ENCODE measurements at regions not wholly inside any gene's neighbourhood (a gene's known extent, or its start where the extent isn't known, plus 50 kb on each side); places are given as distances from the start of the nearest gene placed in this dataset.
A peak's percentile ranks its signal among the peaks of the same experiment; 100 is the strongest.
"Not testable (repeated sequence)": the region's sequence is repeated elsewhere in the genome, so short reads cannot be mapped to it uniquely, and the experiment has no call there.

DNA sequence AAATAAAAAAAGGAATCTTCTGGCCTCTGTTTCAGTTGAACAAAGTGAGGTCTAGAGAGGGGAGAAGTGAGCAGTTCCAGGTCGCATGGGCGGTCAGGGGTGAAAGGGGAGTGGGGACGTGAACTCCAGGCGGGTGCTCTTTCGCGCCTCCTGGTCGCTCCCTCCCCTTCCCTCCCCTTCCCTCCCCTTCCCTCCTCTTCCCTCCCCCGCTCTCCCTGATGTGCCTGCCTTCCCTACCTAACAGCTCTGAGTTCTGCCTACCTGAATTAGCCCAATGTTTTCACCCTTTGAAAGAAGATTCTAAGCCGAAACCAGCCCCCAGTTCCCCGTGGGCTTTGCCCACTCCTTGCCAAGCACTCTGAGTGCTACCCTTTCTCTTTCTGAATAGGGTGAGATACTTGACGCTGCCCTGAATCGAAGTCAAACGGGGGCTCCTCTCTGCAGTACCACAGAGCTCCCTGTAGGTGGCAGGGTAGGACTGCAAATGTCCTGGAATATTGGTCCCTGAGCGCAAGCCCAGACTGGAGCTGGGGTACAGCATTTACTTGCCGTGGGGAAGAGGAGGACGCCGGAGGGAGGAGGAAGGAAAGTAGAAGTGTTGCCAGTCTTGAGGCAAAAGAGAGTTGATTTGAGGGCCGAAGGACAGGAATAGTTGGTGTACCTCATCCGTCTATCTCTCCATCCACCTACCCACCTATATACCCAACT lies 214.4 kb downstream of the NPIPA7 start:
- H3K4me1 Mint-ChIP-seq (ENCODE audit: low read depth, unreplicated experiment); H3K4me3 Mint-ChIP-seq (ENCODE audit: unreplicated experiment); H3K36me3 Mint-ChIP-seq (ENCODE audit: unreplicated experiment); H3K27ac Mint-ChIP-seq (ENCODE audit: unreplicated experiment); H3K27me3 Mint-ChIP-seq (ENCODE audit: unreplicated experiment); H3K9me3 Mint-ChIP-seq (ENCODE audit: unreplicated experiment): not testable (repeated sequence)
- peak; percentile 60 for DNase-seq
- TF ChIP-seq, protein P1, sequence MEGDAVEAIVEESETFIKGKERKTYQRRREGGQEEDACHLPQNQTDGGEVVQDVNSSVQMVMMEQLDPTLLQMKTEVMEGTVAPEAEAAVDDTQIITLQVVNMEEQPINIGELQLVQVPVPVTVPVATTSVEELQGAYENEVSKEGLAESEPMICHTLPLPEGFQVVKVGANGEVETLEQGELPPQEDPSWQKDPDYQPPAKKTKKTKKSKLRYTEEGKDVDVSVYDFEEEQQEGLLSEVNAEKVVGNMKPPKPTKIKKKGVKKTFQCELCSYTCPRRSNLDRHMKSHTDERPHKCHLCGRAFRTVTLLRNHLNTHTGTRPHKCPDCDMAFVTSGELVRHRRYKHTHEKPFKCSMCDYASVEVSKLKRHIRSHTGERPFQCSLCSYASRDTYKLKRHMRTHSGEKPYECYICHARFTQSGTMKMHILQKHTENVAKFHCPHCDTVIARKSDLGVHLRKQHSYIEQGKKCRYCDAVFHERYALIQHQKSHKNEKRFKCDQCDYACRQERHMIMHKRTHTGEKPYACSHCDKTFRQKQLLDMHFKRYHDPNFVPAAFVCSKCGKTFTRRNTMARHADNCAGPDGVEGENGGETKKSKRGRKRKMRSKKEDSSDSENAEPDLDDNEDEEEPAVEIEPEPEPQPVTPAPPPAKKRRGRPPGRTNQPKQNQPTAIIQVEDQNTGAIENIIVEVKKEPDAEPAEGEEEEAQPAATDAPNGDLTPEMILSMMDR (IDR thresholded peaks at IDR 0.05; ENCODE audit: partially characterized antibody, unreplicated experiment): peak; percentile 73

DNA sequence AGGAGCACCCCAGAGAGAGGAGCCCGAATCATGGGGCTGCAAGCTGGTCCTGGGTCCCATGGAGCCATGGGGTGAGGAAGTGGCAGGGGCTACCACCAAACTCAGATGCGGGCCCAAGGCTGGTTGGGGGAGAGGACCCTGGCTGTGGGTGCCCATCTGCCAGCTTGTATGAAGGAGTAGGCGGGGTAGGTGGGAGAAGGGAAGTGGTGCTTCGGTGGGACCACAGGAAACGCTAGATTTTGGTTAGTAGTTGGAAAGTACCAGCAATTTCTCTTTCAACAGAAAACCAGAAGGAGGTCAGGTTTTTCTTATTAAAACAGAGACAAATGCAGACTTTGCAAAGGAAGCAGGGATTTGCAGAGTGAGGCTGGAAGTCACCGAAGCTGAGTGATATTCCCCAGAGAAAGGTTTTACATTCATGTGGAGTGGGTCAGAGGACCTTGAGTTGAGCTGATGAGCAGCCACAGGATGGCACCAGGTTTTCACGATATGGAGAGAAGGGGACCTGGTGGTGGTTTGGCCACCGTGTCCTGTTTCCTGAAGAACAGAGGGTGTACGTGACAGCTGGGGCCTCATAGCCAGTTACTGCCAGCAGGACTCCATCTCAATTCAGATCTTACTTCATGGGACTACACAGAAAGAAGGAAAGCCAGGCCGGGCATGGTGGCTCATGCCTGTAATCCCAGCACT lies 216.2 kb downstream of the NPIPA7 start:
- not testable (repeated sequence) for H3K27ac Mint-ChIP-seq (ENCODE audit: unreplicated experiment); H3K4me3 Mint-ChIP-seq (ENCODE audit: unreplicated experiment); DNase-seq; H3K27me3 Mint-ChIP-seq (ENCODE audit: unreplicated experiment); H3K36me3 Mint-ChIP-seq (ENCODE audit: unreplicated experiment); H3K4me1 Mint-ChIP-seq (ENCODE audit: low read depth, unreplicated experiment); H3K9me3 Mint-ChIP-seq (ENCODE audit: unreplicated experiment)

DNA sequence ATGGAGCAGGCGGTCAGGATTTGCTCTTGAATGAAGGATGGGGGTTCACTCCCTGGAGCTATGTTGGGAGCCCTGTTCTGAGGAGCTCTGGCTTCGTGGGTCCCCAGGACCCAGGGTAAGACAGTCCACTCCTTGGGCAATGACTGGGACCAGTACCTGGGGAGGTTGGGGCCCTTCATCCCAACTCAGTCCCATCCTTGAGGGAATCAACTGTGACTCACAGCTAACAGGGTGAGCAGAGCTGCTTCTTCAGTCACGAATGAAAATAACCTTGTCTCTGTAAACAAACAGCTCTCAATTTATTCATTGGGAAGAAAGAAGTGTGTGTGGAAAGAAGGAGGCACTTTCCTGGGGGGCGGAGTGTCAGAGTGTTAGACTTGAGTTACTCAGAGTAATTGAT lies 222.3 kb downstream of the NPIPA7 start:
- not testable (repeated sequence) for H3K27me3 Mint-ChIP-seq (ENCODE audit: unreplicated experiment); H3K9me3 Mint-ChIP-seq (ENCODE audit: unreplicated experiment); DNase-seq; H3K27ac Mint-ChIP-seq (ENCODE audit: unreplicated experiment); H3K4me1 Mint-ChIP-seq (ENCODE audit: low read depth, unreplicated experiment); H3K4me3 Mint-ChIP-seq (ENCODE audit: unreplicated experiment); H3K36me3 Mint-ChIP-seq (ENCODE audit: unreplicated experiment)

DNA sequence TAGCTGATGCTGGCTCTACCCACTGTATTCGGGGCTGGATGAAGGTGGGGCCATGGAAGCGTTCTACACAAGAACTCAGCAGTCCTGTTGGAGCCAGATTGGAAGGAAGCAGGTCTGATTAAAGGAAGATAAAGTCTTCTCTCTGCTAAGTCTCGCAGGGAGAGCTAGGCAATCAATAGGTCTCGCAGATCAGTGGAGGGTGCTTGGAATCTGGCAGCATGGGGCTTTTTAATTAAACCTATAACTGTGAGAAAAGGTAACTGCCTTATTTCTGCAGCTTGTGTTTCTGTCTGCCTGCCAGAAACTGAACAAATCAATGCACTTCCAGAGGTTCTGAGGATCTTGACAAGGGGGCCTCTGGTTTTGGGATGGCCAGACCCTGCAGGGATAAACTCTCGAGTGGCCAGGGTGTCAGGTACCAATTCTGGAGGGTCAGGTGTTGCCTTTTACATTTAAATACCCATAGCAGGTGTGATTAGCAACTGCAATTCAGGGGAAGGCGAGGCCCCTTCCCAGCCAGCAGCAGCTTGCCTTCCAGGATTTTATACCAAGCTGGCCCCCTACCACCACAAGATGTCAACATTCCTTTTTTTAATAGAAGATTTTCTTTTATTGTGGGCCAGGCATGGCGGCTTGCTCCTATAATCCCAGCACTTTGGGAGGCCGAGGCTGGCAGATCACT lies 228.6 kb downstream of the NPIPA7 start:
- not testable (repeated sequence) for DNase-seq; H3K4me1 Mint-ChIP-seq (ENCODE audit: low read depth, unreplicated experiment); H3K9me3 Mint-ChIP-seq (ENCODE audit: unreplicated experiment); H3K36me3 Mint-ChIP-seq (ENCODE audit: unreplicated experiment); H3K27me3 Mint-ChIP-seq (ENCODE audit: unreplicated experiment); H3K4me3 Mint-ChIP-seq (ENCODE audit: unreplicated experiment); H3K27ac Mint-ChIP-seq (ENCODE audit: unreplicated experiment)

DNA sequence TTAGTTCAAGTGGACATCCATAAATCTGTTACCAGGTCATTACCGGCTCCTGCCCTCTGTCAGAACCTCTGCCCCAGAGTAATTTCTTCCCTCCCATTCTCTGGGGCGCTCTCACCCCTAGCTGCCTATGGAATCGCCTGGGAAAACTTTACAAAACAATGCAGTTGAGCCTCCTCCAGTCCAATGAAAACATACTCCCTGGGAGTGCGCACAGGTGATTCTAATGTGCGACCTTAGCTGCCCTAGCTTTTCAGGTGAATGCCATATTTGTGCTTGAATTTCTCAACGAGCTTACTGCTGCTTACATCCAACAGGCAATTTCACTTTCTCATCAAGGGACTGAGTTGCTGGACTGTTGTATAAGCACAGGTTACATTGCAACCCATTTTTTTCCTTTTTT lies 230.7 kb downstream of the NPIPA7 start:
- H3K27ac Mint-ChIP-seq (ENCODE audit: unreplicated experiment); H3K9me3 Mint-ChIP-seq (ENCODE audit: unreplicated experiment); H3K4me3 Mint-ChIP-seq (ENCODE audit: unreplicated experiment): not testable (repeated sequence)

DNA sequence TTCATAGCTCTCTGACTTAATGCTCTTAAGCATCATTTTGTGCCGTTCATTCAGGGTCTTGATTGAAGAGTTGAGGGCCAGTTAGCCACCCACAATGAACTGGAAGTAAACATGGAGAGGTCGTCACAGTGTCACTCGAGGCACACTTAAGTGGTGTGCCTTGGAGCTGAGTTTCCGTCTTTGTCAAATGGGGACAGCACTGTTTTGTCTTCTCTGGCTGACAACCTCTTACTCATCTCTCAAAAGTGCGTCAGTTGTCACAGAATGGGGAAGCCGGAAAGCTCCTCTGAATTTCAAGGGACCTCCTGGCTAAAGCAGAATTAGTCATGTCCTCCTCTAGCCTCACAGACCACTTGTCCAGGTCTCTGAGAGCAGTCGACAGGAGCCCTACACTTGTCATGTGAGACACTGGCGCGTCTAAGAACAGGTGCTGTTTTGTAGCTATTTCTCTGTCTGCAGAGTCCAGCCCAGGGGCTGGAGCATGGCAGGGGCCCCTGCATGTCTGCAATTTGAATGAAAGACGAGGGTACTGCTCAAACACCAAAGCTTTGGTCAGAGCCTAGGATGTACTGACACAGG lies 231.5 kb downstream of the NPIPA7 start:
- not testable (repeated sequence) for H3K27ac Mint-ChIP-seq (ENCODE audit: unreplicated experiment); H3K4me3 Mint-ChIP-seq (ENCODE audit: unreplicated experiment); H3K4me1 Mint-ChIP-seq (ENCODE audit: low read depth, unreplicated experiment); DNase-seq; H3K27me3 Mint-ChIP-seq (ENCODE audit: unreplicated experiment); H3K9me3 Mint-ChIP-seq (ENCODE audit: unreplicated experiment); H3K36me3 Mint-ChIP-seq (ENCODE audit: unreplicated experiment)

More for the DNA sequence above, 230.7 kb downstream of the NPIPA7 start:
- DNase-seq; H3K4me1 Mint-ChIP-seq (ENCODE audit: low read depth, unreplicated experiment); H3K36me3 Mint-ChIP-seq (ENCODE audit: unreplicated experiment); H3K27me3 Mint-ChIP-seq (ENCODE audit: unreplicated experiment): not testable (repeated sequence)

DNA sequence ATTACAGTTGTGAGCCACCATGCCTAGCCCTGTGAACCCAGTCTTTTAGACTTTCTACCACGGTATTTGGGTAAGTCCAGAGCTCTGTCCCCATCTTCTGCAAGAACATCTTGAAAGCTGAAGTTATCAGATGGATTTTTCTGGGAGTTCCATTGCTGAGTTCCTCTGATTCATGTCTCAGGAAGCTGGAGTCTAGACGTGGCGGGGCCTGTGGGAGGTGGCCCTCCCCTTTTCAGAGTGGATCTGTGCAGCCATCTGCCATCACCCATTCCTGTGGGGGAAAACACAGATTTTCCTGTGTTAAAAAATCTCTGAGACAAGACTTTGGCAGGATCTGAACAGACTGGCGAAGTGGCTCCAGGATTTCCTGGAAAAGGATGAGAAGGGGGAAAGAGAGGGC lies 234.3 kb downstream of the NPIPA7 start:
- H3K4me3 Mint-ChIP-seq (ENCODE audit: unreplicated experiment); H3K36me3 Mint-ChIP-seq (ENCODE audit: unreplicated experiment); DNase-seq; H3K27ac Mint-ChIP-seq (ENCODE audit: unreplicated experiment); H3K4me1 Mint-ChIP-seq (ENCODE audit: low read depth, unreplicated experiment); H3K27me3 Mint-ChIP-seq (ENCODE audit: unreplicated experiment); H3K9me3 Mint-ChIP-seq (ENCODE audit: unreplicated experiment): not testable (repeated sequence)

DNA sequence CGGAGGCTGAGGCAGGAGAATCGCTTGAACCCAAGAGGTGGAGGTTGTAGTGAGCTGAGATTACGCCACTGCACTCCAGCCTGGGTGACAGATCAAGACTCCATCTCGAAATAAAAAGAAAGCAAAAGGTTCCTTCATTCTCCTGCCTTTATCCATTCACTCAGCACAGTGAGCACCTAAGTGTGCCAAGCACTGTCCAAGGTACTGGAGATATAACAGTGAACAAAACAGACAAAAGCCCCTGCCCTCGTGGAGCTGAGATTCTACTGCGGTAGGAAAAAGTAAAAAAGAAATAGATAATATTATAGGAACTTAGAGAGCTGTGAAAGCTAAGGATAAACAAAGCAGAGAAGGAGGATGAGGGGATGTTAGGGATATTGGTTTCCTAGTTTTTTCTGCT lies 235.5 kb downstream of the NPIPA7 start:
- H3K4me1 Mint-ChIP-seq (ENCODE audit: low read depth, unreplicated experiment); H3K9me3 Mint-ChIP-seq (ENCODE audit: unreplicated experiment); DNase-seq; H3K4me3 Mint-ChIP-seq (ENCODE audit: unreplicated experiment); H3K36me3 Mint-ChIP-seq (ENCODE audit: unreplicated experiment); H3K27ac Mint-ChIP-seq (ENCODE audit: unreplicated experiment); H3K27me3 Mint-ChIP-seq (ENCODE audit: unreplicated experiment): not testable (repeated sequence)

DNA sequence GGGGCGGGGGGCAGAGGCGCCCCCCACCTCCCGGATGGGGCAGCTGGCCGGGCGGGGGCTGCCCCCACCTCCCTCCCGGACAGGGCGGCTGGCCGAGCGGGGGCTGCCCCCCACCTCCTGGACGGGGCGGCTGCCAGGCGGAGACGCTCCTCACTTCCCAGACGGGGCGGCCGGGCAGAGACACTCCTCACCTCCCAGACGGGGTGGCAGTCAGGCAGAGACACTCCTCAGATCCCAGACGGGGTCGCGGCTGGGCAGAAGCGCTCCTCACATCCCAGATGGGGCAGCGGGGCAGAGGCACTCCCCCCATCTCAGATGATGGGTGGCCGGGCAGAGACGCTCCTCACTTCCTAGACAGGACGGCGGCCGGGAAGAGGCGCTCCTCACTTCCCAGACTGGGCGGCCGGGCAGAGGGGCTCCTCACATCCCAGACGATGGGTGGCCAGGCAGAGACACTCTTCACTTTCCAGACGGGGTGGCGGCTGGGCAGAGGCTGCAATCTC lies 240.1 kb downstream of the NPIPA7 start:
- DNase-seq; H3K4me3 Mint-ChIP-seq (ENCODE audit: unreplicated experiment); H3K9me3 Mint-ChIP-seq (ENCODE audit: unreplicated experiment); H3K27ac Mint-ChIP-seq (ENCODE audit: unreplicated experiment); H3K36me3 Mint-ChIP-seq (ENCODE audit: unreplicated experiment); H3K4me1 Mint-ChIP-seq (ENCODE audit: low read depth, unreplicated experiment); H3K27me3 Mint-ChIP-seq (ENCODE audit: unreplicated experiment): not testable (repeated sequence)

DNA sequence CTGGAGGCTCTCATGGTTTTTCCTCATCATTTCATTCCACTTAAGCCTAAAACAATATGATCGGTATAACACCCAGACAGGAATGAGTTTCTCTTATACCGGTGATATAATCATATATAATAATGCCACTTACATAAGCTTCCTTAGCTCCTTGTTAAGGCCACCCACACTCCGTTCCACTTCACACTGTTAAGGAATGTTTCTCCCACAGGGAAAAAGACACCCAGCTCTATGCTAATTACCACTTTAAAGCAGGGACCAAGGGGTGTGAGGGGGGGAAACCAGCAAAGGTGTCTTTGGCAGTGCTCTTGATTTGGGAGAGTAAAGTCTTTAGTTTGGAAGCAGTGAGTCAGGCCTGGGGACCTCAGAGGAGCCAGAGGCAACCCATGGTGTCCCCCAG lies 245.4 kb downstream of the NPIPA7 start:
- H3K9me3 Mint-ChIP-seq (ENCODE audit: unreplicated experiment); H3K27me3 Mint-ChIP-seq (ENCODE audit: unreplicated experiment): not testable (repeated sequence)

DNA sequence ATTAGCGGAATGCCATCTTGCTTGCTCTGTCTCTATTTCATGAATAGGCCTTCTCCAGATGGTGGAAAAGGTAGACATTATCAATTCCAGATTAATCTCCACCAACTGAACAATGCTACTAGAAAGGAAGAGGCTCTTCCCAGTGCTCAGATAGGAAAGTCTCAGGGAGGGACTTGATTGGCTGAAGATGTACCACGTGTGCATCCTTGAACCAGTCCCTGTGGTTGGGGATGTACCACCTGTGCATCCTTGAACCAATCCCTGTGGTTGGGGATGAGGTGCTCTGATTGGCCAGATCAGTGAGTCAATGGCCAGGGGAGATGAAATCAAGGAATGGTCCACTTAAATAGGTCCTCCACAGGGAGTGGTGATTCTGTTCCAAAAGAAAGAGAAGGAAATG lies 246.2 kb downstream of the NPIPA7 start:
- not testable (repeated sequence) for H3K9me3 Mint-ChIP-seq (ENCODE audit: unreplicated experiment); H3K36me3 Mint-ChIP-seq (ENCODE audit: unreplicated experiment); H3K4me1 Mint-ChIP-seq (ENCODE audit: low read depth, unreplicated experiment); H3K4me3 Mint-ChIP-seq (ENCODE audit: unreplicated experiment); H3K27me3 Mint-ChIP-seq (ENCODE audit: unreplicated experiment); H3K27ac Mint-ChIP-seq (ENCODE audit: unreplicated experiment); DNase-seq

More for the DNA sequence above, 245.4 kb downstream of the NPIPA7 start:
- not testable (repeated sequence) for H3K27ac Mint-ChIP-seq (ENCODE audit: unreplicated experiment); H3K36me3 Mint-ChIP-seq (ENCODE audit: unreplicated experiment); DNase-seq; H3K4me3 Mint-ChIP-seq (ENCODE audit: unreplicated experiment); H3K4me1 Mint-ChIP-seq (ENCODE audit: low read depth, unreplicated experiment)
